Heart right ventricle (tissue), 16 donors: ENCODE measurements at regions not wholly inside any gene's neighbourhood (a gene's known extent, or its start where the extent isn't known, plus 50 kb on each side); places are given as distances from the start of the nearest gene placed in this dataset.

ENCODE experiments used
- ATAC-seq, 8 donors: fragments of 200-7000 bp; cut with Tn5 transposase; one replicate each; pipeline ENCODE4 v1.9.1; 2020; ENCODE audit warnings: mild to moderate bottlenecking in 8 of 8, moderate library complexity in 8 of 8, moderate number of reproducible peaks in 1 of 8
- DNase-seq, 2 donors: peaks; one replicate each; pipeline ENCODE4 v3.0.0-alpha.2; 2020
- H3K27ac ChIP-seq, 10 donors: fragments of 200-600 bp; sonication (generic) in 2 of 10; one replicate each; pipeline versions ENCODE4 v1.5.0 to v1.8.0; 2020 to 2022; ENCODE audit warnings: mild to moderate bottlenecking in 3 of 10
- H3K27me3 ChIP-seq, 7 donors: fragments of 200-600 bp; one replicate each; pipeline ENCODE4 v1.8.0; 2021 to 2022; ENCODE audit warnings: mild to moderate bottlenecking in 2 of 7
- H3K36me3 ChIP-seq, 9 donors: fragments of 200-600 bp; sonication (generic) in 1 of 9; one replicate each; pipeline versions ENCODE4 v1.5.0 to v1.8.0; 2020 to 2022; ENCODE audit warnings: mild to moderate bottlenecking in 2 of 9
- H3K4me1 ChIP-seq, 9 donors: fragments of 200-600 bp; sonication (generic) in 1 of 9; one replicate each; pipeline versions ENCODE4 v1.5.0 to v1.8.0; 2020 to 2022; ENCODE audit warnings: mild to moderate bottlenecking in 4 of 9
- H3K4me3 ChIP-seq, 10 donors: fragments of 200-600 bp; sonication (generic) in 2 of 10; one replicate each; pipeline versions ENCODE4 v1.5.0 to v1.8.0; 2020 to 2022; ENCODE audit warnings: mild to moderate bottlenecking in 7 of 10, moderate library complexity in 2 of 10
- H3K9me3 ChIP-seq, 11 donors: fragments of 200-600 bp in 10 of 11; sonication (generic) in 2 of 11; one replicate each; pipeline versions ENCODE4 v1.5.0 to v1.8.0; 2013 to 2022; ENCODE audit warnings: mild to moderate bottlenecking in 2 of 11, control low read depth in 1 of 11, moderate library complexity in 1 of 11
- whole genome bisulfite sequencing, 2 donors: extraction: QIAGEN DNeasy Blood & Tissue Kit; methylation state at CpG; one replicate each; pipeline ENCODE4 v1.1.7; 2013; ENCODE audit warnings: inconsistent platforms in 1 of 2; 5-methylcytosine and 5-hydroxymethylcytosine counted together
- intact Hi-C, 10 donors: fragments of 100-400 bp; cut with DNase I; formaldehyde crosslinking; loops; one replicate each; pipeline versions ENCODE4 v1.11.1 to v1.14.2; 2022
- TF ChIP-seq, protein P1 (sequence below), 9 donors: fragments of 200-600 bp; sonication (generic) in 2 of 9; IDR thresholded peaks; one replicate each; pipeline versions ENCODE4 v1.5.0 to v1.8.0; 2021 to 2022; ENCODE audit warnings: antibody characterized with exemption in 9 of 9, mild to moderate bottlenecking in 5 of 9, moderate library complexity in 1 of 9
- donor health status: Arrhythmogenic right ventricular cardiomyopathy.
- donor health status: ischemic (EF 13 %, LVEDD 7.1; RV severe dilation, severe dysfunction).
- donor health status: healthy with polysubstance abuse.
- donor health status: DM: no; HTN: yes; CAD: no.
- donor health status: DM: no; HTN: no; CAD: no.
- donor health status: ischemic (EF 25% LVEDD 6.9; RV normal size, moderate dysfunction).
- donor health status: ischemic (EF 25% LVEDD 5.7; RV mildly dilated, moderate dysfunction).
- donor health status: healthy.
- donor health status: DM: yes; HTN: yes; CAD: no.
- donor health status: Ischemic cardiomyopathy.
- donor health status: ischemic (EF 35%, LVEDD 5.7; RV mildly dilated, moderate dysfunction).
- donor health status: nonischemic (EF 11% LVEDD 7.7; RV severe dilation, severe dysfunction).
- donor health status: DM: yes; HTN: yes; CAD: no.
- donor health status: PGD.
- donor health status: ischemic (EF 29% LVEDD 5.4; RV normal size, mild dysfunction).
- donor health status: nonischemic (EF 23%, LVEDD 6.1; RV moderate dilation, normal function).

DNA sequence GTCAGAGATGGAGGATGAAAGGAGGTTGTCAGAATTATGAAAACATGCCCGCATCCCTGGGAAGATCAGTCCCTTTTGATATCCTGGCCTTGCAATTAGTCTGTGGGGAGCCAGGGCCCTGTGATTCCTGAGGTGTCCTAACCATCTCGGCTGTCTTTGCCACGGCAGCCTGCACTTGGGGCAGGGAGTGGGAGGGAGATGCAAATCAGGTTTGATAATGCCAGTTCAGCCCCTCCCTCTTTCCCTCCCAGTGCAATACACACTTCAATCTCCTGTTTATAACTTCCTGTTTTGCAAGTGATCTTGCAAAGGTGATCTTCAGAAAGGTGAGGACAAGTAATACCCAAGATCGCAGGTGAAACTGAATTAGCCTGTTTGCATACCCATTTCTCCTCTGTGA is 114.0 kb upstream of the ALDH1B1 start:
- WGBS, 2 donors, result 64 to 66% methylated on average over 4 of the region's 4 CpGs
- H3K27ac ChIP-seq, result no peak overlapping the region
- ATAC-seq, result no peak
- peaks cover 0 to 8% (median 0%) of the 10 kb centered on the region in 7 donors for H3K27me3 ChIP-seq
- no peak for DNase-seq
- TF ChIP-seq, protein P1, sequence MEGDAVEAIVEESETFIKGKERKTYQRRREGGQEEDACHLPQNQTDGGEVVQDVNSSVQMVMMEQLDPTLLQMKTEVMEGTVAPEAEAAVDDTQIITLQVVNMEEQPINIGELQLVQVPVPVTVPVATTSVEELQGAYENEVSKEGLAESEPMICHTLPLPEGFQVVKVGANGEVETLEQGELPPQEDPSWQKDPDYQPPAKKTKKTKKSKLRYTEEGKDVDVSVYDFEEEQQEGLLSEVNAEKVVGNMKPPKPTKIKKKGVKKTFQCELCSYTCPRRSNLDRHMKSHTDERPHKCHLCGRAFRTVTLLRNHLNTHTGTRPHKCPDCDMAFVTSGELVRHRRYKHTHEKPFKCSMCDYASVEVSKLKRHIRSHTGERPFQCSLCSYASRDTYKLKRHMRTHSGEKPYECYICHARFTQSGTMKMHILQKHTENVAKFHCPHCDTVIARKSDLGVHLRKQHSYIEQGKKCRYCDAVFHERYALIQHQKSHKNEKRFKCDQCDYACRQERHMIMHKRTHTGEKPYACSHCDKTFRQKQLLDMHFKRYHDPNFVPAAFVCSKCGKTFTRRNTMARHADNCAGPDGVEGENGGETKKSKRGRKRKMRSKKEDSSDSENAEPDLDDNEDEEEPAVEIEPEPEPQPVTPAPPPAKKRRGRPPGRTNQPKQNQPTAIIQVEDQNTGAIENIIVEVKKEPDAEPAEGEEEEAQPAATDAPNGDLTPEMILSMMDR (IDR thresholded peaks at IDR 0.05), result no peak
- H3K4me3 ChIP-seq, result no peak overlapping the region
- H3K36me3 ChIP-seq, result no peaks in the 10 kb centered on the region
- intact Hi-C loops, result no loop called here
- no peaks in the 10 kb centered on the region for H3K9me3 ChIP-seq
- no peaks in the 10 kb centered on the region for H3K4me1 ChIP-seq

DNA sequence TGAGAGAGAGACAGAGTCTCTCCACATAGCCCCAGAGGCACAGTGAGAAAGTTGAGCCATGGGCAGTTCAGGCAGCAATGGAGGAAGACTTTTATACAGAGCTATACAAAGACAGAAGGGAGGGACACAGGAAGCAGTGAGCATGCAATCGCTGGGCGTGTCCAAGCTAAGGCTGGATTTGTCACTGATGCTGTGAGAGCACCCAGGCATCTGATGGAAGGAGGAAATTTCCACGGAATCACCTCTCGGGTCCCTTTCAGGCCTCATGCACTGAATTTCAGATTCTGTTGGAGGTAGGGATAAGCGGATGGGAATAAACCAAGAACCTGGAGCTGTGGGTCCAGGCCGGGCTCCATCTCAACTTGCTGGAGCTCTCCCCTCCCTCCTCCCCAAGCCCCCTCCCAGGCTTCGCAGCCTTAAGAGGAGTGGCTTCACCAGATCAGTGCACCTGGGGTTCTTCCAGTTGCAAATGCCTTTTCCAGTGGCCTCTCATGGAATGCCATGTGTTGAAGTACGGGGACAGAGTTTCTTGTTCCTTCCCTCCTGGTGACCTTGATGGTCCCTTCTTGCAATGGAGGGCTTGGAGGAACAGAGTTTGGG is 114.8 kb upstream of the ALDH1B1 start:
- WGBS, 2 donors, result 87 to 89% methylated on average over 8 of the region's 8 CpGs
- no peaks in the 10 kb centered on the region for H3K4me1 ChIP-seq
- peaks cover 0 to 8% (median 0%) of the 10 kb centered on the region in 7 donors for H3K27me3 ChIP-seq
- H3K4me3 ChIP-seq, result no peak overlapping the region
- H3K36me3 ChIP-seq, result no peaks in the 10 kb centered on the region
- intact Hi-C loops, result no loop called here
- no peak overlapping the region for H3K27ac ChIP-seq
- TF ChIP-seq, protein P1 (IDR thresholded peaks at IDR 0.05), result no peak
- DNase-seq (no peak), ATAC-seq (no peak)
- H3K9me3 ChIP-seq, result no peaks in the 10 kb centered on the region

GRCh38 chr9:38276771-38277439 is 115.6 kb upstream of the ALDH1B1 start:
- TF ChIP-seq, protein P1 (IDR thresholded peaks at IDR 0.05), result no peak
- Histone ChIP-seq H3K27me3 (peaks cover 0 to 8% (median 0%) of the 10 kb centered on the region in 7 donors), H3K4me3 (no peak overlapping the region), H3K4me1 (no peaks in the 10 kb centered on the region), H3K9me3 (no peaks in the 10 kb centered on the region), H3K27ac (no peak overlapping the region), H3K36me3 (no peaks in the 10 kb centered on the region)
- WGBS, 2 donors, result 76 to 82% methylated on average over 14 of the region's 14 CpGs
- DNase-seq (no peak), ATAC-seq (no peak)
- intact Hi-C loops, result no loop called here

- no peak overlapping the region for H3K27ac ChIP-seq
- intact Hi-C loops, result no loop called here
- H3K36me3 ChIP-seq, result no peaks in the 10 kb centered on the region
- no peaks in the 10 kb centered on the region for H3K4me1 ChIP-seq
- DNase-seq, result no peak
- no peak overlapping the region for H3K4me3 ChIP-seq
- H3K27me3 ChIP-seq, result peaks cover 0 to 8% (median 0%) of the 10 kb centered on the region in 7 donors
- TF ChIP-seq, protein P1 (IDR thresholded peaks at IDR 0.05), result no peak
- 61 to 69% methylated on average over 4 of the region's 4 CpGs for WGBS, 2 donors
- no peak for ATAC-seq
- H3K9me3 ChIP-seq, result no peaks in the 10 kb centered on the region
These were observed 117.7 kb upstream of the ALDH1B1 start for GRCh38 chr9:38274800-38275199.
